ENCODE measurements at regions not wholly inside any gene's neighbourhood (a gene's known extent, or its start where the extent isn't known, plus 50 kb on each side); places are given as distances from the start of the nearest gene placed in this dataset.

DNA sequence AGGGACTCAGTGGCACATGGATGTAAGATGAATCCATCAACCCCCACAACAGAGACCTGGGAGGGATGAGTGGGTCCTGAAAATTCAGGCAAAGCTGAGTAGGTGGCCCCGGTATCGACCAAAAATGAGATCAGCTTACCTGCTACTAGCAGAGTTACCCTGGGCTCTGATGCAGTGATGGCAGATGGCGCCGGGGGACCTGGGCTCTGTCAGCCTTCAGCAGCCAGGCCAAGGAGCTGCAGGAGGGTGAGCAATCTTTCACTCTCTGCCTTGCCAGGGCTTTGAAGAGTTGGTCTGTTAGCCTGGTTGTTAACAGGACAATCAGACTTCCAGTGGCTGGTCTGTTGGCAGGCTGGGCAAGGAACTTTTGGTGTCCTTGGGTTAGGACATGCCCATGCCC, 1054.8 kb downstream of the SI start:
- H4K5ac ChIP-seq (ENCODE audit: insufficient read length, low read depth, low read length): no peak overlapping the region
- H3K4ac ChIP-seq (ENCODE audit: low read depth, low read length): no peak overlapping the region
- Mint-ChIP-seq H3K4me3 (no peak overlapping the region), H3K36me3 (ENCODE audit: insufficient read depth in 1 of 3, low read depth in 3 of 3) (peaks cover 0 to 2% (median 0%) of the 10 kb centered on the region in 3 experiments; a peak in 2 of 7 replicates), H3K27ac (no peak overlapping the region), H3K9me3 (peaks cover 0 to 6% of the 10 kb centered on the region in 2 experiments; a peak in 1 of 5 replicates), H3K27me3 (ENCODE audit: low read depth) (no peaks in the 10 kb centered on the region), H3K4me1 (peaks cover 5% of the 10 kb centered on the region in 2 experiments; a peak in 2 of 4 replicates)
- H3K4me2 ChIP-seq (ENCODE audit: insufficient read depth, insufficient read length, low read length): no peak overlapping the region
- no peak overlapping the region for H4K8ac ChIP-seq (replicated peaks; ENCODE audit: insufficient read length, low read depth, low read length)
- no peak overlapping the region for H2AFZ ChIP-seq (ENCODE audit: low read length)
- H3T11ph ChIP-seq (ENCODE audit: low read length): no peak overlapping the region
- H2AK5ac ChIP-seq (ENCODE audit: insufficient read length, low read length): no peak overlapping the region
- H2BK12ac ChIP-seq (ENCODE audit: insufficient read length, low read depth, low read length): no peak overlapping the region
- H3K27ac ChIP-seq (ENCODE audit: insufficient read length, low read depth, low read length): no peak overlapping the region
- H3K79me1 ChIP-seq (ENCODE audit: insufficient read depth, low read depth, low read length, poor library complexity, severe bottlenecking): no peaks in the 10 kb centered on the region
- H3K23ac ChIP-seq (ENCODE audit: insufficient read length, low read depth, low read length): no peak overlapping the region
- DNase-seq: no peak
- no peak overlapping the region for H2BK120ac ChIP-seq (ENCODE audit: low read depth, low read length, poor library complexity, severe bottlenecking)
- H4K20me1 ChIP-seq (ENCODE audit: control insufficient read depth, insufficient read depth, insufficient read length): no peaks in the 10 kb centered on the region
- no peak overlapping the region for H3K9ac ChIP-seq (ENCODE audit: extremely low read depth, insufficient read length, low read length)
- no peaks in the 10 kb centered on the region for H3K9me3 ChIP-seq (ENCODE audit: control insufficient read depth, low read depth, low read length)
- H2BK5ac ChIP-seq (ENCODE audit: insufficient read length, low read length): no peak overlapping the region
- no CpG with 5 or more reads among the region's 4 CpGs for WGBS (ENCODE audit: extremely low coverage, insufficient read length, low lambda C conversion rate)
- H3K23me2 ChIP-seq (ENCODE audit: insufficient read length, low read depth, low read length, poor library complexity, severe bottlenecking): no peaks in the 10 kb centered on the region
- H2BK20ac ChIP-seq (ENCODE audit: low read depth, low read length, poor library complexity, severe bottlenecking): no peak overlapping the region
- H3K56ac ChIP-seq (ENCODE audit: insufficient read length, low read depth, low read length): no peak overlapping the region
- H3K4me1 ChIP-seq (ENCODE audit: insufficient read depth, low read length): no peaks in the 10 kb centered on the region
- H2BK15ac ChIP-seq (ENCODE audit: low read depth, low read length): no peak overlapping the region
- H3K18ac ChIP-seq (ENCODE audit: insufficient read length, low read depth, low read length): no peak overlapping the region
- H3K14ac ChIP-seq (ENCODE audit: insufficient read depth, low read length): no peak overlapping the region
- no peak overlapping the region for H4K91ac ChIP-seq (ENCODE audit: insufficient read length, low read depth, low read length)
- H3K27me3 ChIP-seq (ENCODE audit: insufficient read depth, low read length): no peaks in the 10 kb centered on the region
- TF ChIP-seq, protein P1, sequence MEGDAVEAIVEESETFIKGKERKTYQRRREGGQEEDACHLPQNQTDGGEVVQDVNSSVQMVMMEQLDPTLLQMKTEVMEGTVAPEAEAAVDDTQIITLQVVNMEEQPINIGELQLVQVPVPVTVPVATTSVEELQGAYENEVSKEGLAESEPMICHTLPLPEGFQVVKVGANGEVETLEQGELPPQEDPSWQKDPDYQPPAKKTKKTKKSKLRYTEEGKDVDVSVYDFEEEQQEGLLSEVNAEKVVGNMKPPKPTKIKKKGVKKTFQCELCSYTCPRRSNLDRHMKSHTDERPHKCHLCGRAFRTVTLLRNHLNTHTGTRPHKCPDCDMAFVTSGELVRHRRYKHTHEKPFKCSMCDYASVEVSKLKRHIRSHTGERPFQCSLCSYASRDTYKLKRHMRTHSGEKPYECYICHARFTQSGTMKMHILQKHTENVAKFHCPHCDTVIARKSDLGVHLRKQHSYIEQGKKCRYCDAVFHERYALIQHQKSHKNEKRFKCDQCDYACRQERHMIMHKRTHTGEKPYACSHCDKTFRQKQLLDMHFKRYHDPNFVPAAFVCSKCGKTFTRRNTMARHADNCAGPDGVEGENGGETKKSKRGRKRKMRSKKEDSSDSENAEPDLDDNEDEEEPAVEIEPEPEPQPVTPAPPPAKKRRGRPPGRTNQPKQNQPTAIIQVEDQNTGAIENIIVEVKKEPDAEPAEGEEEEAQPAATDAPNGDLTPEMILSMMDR (conservative IDR thresholded peaks at IDR 0.05): no peak
- no peaks in the 10 kb centered on the region for H3K79me2 ChIP-seq (ENCODE audit: insufficient read depth, low read length)
